ENCODE measurements at regions not wholly inside any gene's neighbourhood (a gene's known extent, or its start where the extent isn't known, plus 50 kb on each side); places are given as distances from the start of the nearest gene placed in this dataset.

- no peak overlapping the region for H3K18ac ChIP-seq (ENCODE audit: low read length)
- no peak overlapping the region for H4K8ac ChIP-seq (ENCODE audit: low read depth, low read length)
- no peak overlapping the region for H3K4me2 ChIP-seq (ENCODE audit: insufficient read depth, low read length, poor library complexity, severe bottlenecking)
- no peak overlapping the region for H3K4ac ChIP-seq (ENCODE audit: low read length)
- H3K27ac ChIP-seq (replicated peaks; ENCODE audit: low read length), result no peak overlapping the region
- H4K91ac ChIP-seq (ENCODE audit: low read depth, low read length, poor library complexity), result no peak overlapping the region
- DNase-seq (ENCODE audit: low spot score), result no peak
- H2BK15ac ChIP-seq (ENCODE audit: low read length), result no peak overlapping the region
- no peak overlapping the region for H3K4me3 ChIP-seq (ENCODE audit: low read length in 2 of 2)
- no peak overlapping the region for H3K23ac ChIP-seq (ENCODE audit: low read depth, low read length, poor library complexity)
- H3K79me1 ChIP-seq (ENCODE audit: low read depth, low read length), result no peaks in the 10 kb centered on the region
- H2AFZ ChIP-seq (ENCODE audit: low read length), result no peak overlapping the region
- no peak overlapping the region for H2BK5ac ChIP-seq (ENCODE audit: low read length)
- no peak overlapping the region for H2BK12ac ChIP-seq (ENCODE audit: low read length)
- no peak overlapping the region for H3K9ac ChIP-seq (ENCODE audit: low read depth, low read length, poor library complexity)
- WGBS, 2 donors (ENCODE audit: extremely low coverage in 2 of 2, insufficient read length in 2 of 2, insufficient replicate concordance in 1 of 2), result no CpG with 5 or more reads among the region's 2 CpGs
- H3K4me1 ChIP-seq (ENCODE audit: control insufficient read depth in 2 of 2, insufficient read depth in 1 of 2, low read depth in 1 of 2, low read length in 2 of 2), result no peaks in the 10 kb centered on the region
- no peak overlapping the region for H3K14ac ChIP-seq (ENCODE audit: low read length)
- no peak overlapping the region for H2AK5ac ChIP-seq (ENCODE audit: low read depth, low read length)
- H3K36me3 ChIP-seq (replicated peaks in 1 of 2; ENCODE audit: control insufficient read depth in 2 of 2, insufficient read depth in 2 of 2, low read length in 2 of 2), result no peaks in the 10 kb centered on the region
- peaks cover 0 to 4% of the 10 kb centered on the region in 2 donors for H3K9me3 ChIP-seq (replicated peaks in 1 of 2; ENCODE audit: control insufficient read depth in 2 of 2, insufficient read depth in 1 of 2, low read depth in 1 of 2, low read length in 2 of 2)
- H3K27me3 ChIP-seq (ENCODE audit: control insufficient read depth in 3 of 3, insufficient read depth in 3 of 3, low read depth in 1 of 3, low read length in 3 of 3), result no peaks in the 10 kb centered on the region
- H2BK120ac ChIP-seq (ENCODE audit: low read depth, low read length), result no peak overlapping the region
These were observed 945.4 kb upstream of the PRMT6 start for GRCh38 chr1:106111044-106111443.

DNA sequence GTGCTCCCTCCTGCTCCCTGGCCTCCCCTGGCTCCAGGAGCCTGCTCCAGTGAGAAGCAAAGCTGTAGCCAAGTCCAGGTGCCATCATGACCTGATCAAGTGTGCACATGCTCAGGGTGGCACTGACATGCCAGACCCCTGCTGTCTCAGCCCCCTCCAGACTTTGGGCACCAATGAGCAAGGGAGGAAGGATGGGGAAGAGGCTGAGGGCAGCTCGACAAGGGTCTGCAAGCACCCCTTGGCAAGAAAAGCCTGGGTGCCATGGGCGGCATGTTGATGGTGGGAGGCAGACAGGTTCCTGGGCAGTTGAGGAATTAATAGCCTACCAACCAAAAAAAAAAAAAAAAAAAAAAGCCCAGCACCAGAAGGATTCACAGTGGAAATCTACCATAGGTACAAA lies 942.6 kb upstream of the PRMT6 start:
- WGBS, 2 donors (ENCODE audit: extremely low coverage in 2 of 2, insufficient read length in 2 of 2, insufficient replicate concordance in 1 of 2), result no CpG with 5 or more reads among the region's 2 CpGs
- Histone ChIP-seq H3K23ac (ENCODE audit: low read depth, low read length, poor library complexity) (no peak overlapping the region), H3K9ac (ENCODE audit: low read depth, low read length, poor library complexity) (peak overlapping the region; percentile 21)

DNA sequence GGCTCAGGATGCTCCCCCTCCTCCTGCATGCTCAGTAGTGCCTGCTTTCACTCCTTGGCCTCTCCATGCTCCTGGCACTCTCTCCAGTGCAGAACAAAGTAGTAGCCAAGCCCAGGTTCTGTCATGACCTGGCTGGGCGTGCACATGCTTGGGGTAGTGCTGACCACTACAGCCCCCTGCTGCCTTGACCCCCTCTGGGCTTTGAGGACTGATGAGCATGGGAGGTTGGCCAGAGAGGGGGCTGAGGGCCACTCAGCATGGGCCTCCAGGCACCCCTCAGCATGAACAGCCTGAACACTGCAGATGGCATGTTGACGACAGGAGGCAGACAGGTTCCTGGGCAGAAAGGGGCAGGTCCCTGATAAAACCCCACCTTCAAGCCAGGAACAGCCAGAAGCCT lies 935.7 kb upstream of the PRMT6 start:
- DNase-seq (ENCODE audit: low spot score), result no peak
- H3K79me1 ChIP-seq (ENCODE audit: low read depth, low read length), result no peaks in the 10 kb centered on the region
- H2BK120ac ChIP-seq (ENCODE audit: low read depth, low read length), result no peak overlapping the region
- no peaks in the 10 kb centered on the region for H3K27me3 ChIP-seq (ENCODE audit: control insufficient read depth in 3 of 3, insufficient read depth in 3 of 3, low read depth in 1 of 3, low read length in 3 of 3)
- no peak overlapping the region for H4K91ac ChIP-seq (ENCODE audit: low read depth, low read length, poor library complexity)
- no peak overlapping the region for H2BK5ac ChIP-seq (ENCODE audit: low read length)
- peaks cover 4 to 9% of the 10 kb centered on the region in 2 donors for H3K9me3 ChIP-seq (replicated peaks in 1 of 2; ENCODE audit: control insufficient read depth in 2 of 2, insufficient read depth in 1 of 2, low read depth in 1 of 2, low read length in 2 of 2)
- H3K4me1 ChIP-seq (ENCODE audit: control insufficient read depth in 2 of 2, insufficient read depth in 1 of 2, low read depth in 1 of 2, low read length in 2 of 2), result no peaks in the 10 kb centered on the region
- no peak overlapping the region for H3K14ac ChIP-seq (ENCODE audit: low read length)
- peak overlapping the region in 1 of 2 donors; percentile 58 for H3K4me3 ChIP-seq (ENCODE audit: low read length in 2 of 2)
- H2AK5ac ChIP-seq (ENCODE audit: low read depth, low read length), result no peak overlapping the region
- H2BK12ac ChIP-seq (ENCODE audit: low read length), result no peak overlapping the region
- WGBS, 2 donors (ENCODE audit: extremely low coverage in 2 of 2, insufficient read length in 2 of 2, insufficient replicate concordance in 1 of 2), result no CpG with 5 or more reads among the region's 2 CpGs
- no peak overlapping the region for H3K4me2 ChIP-seq (ENCODE audit: insufficient read depth, low read length, poor library complexity, severe bottlenecking)
- no peaks in the 10 kb centered on the region for H3K36me3 ChIP-seq (replicated peaks in 1 of 2; ENCODE audit: control insufficient read depth in 2 of 2, insufficient read depth in 2 of 2, low read length in 2 of 2)
- H3K9ac ChIP-seq (ENCODE audit: low read depth, low read length, poor library complexity), result no peak overlapping the region
- no peak overlapping the region for H3K27ac ChIP-seq (replicated peaks; ENCODE audit: low read length)
- H3K23ac ChIP-seq (ENCODE audit: low read depth, low read length, poor library complexity), result no peak overlapping the region
- no peak overlapping the region for H2BK15ac ChIP-seq (ENCODE audit: low read length)
- no peak overlapping the region for H3K4ac ChIP-seq (ENCODE audit: low read length)
- H3K18ac ChIP-seq (ENCODE audit: low read length), result peak overlapping the region; percentile 35
- H4K8ac ChIP-seq (ENCODE audit: low read depth, low read length), result no peak overlapping the region
- H2AFZ ChIP-seq (ENCODE audit: low read length), result no peak overlapping the region

More for the DNA sequence above, 942.6 kb upstream of the PRMT6 start:
- Histone ChIP-seq H2BK12ac (ENCODE audit: low read length) (no peak overlapping the region), H3K36me3 (replicated peaks in 1 of 2; ENCODE audit: control insufficient read depth in 2 of 2, insufficient read depth in 2 of 2, low read length in 2 of 2) (no peaks in the 10 kb centered on the region), H3K14ac (ENCODE audit: low read length) (peak overlapping the region; percentile 94), H3K4ac (ENCODE audit: low read length) (no peak overlapping the region), H3K18ac (ENCODE audit: low read length) (peak overlapping the region; percentile 28), H2AFZ (ENCODE audit: low read length) (no peak overlapping the region), H3K4me1 (ENCODE audit: control insufficient read depth in 2 of 2, insufficient read depth in 1 of 2, low read depth in 1 of 2, low read length in 2 of 2) (no peaks in the 10 kb centered on the region), H3K27ac (replicated peaks; ENCODE audit: low read length) (no peak overlapping the region), H4K8ac (ENCODE audit: low read depth, low read length) (peak overlapping the region; percentile 43), H2BK5ac (ENCODE audit: low read length) (no peak overlapping the region), H4K91ac (ENCODE audit: low read depth, low read length, poor library complexity) (no peak overlapping the region), H3K4me3 (ENCODE audit: low read length in 2 of 2) (no peak overlapping the region), H3K27me3 (ENCODE audit: control insufficient read depth in 3 of 3, insufficient read depth in 3 of 3, low read depth in 1 of 3, low read length in 3 of 3) (no peaks in the 10 kb centered on the region), H2BK120ac (ENCODE audit: low read depth, low read length) (no peak overlapping the region), H3K79me1 (ENCODE audit: low read depth, low read length) (no peaks in the 10 kb centered on the region), H2BK15ac (ENCODE audit: low read length) (no peak overlapping the region), H3K4me2 (ENCODE audit: insufficient read depth, low read length, poor library complexity, severe bottlenecking) (no peak overlapping the region), H2AK5ac (ENCODE audit: low read depth, low read length) (no peak overlapping the region), H3K9me3 (replicated peaks in 1 of 2; ENCODE audit: control insufficient read depth in 2 of 2, insufficient read depth in 1 of 2, low read depth in 1 of 2, low read length in 2 of 2) (peaks cover 0 to 4% of the 10 kb centered on the region in 2 donors)
- no peak for DNase-seq (ENCODE audit: low spot score)

DNA sequence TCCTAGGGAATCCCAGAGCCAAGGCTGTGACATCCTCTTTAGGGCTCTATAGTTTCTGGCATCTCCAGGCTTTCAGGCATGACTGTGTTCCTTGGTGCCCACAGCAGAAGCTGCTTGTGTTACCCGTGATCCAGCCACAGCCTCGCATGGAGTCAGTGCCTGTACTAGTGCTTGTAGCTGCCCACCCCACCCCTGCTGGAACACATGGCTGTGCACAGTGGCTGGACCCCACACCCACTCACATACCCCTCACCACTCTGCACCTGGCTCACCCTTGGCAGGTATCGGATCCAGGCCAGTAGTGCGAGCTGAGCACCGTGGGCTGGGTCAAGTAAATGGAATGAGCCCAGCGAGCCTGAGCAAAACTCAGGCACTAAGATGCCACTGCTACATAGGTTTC lies 934.7 kb upstream of the PRMT6 start:
- Histone ChIP-seq H3K4me1 (ENCODE audit: control insufficient read depth in 2 of 2, insufficient read depth in 1 of 2, low read depth in 1 of 2, low read length in 2 of 2) (no peaks in the 10 kb centered on the region), H2BK12ac (ENCODE audit: low read length) (no peak overlapping the region), H4K8ac (ENCODE audit: low read depth, low read length) (no peak overlapping the region), H3K36me3 (replicated peaks in 1 of 2; ENCODE audit: control insufficient read depth in 2 of 2, insufficient read depth in 2 of 2, low read length in 2 of 2) (no peaks in the 10 kb centered on the region), H3K27me3 (ENCODE audit: control insufficient read depth in 3 of 3, insufficient read depth in 3 of 3, low read depth in 1 of 3, low read length in 3 of 3) (no peaks in the 10 kb centered on the region), H3K9me3 (replicated peaks in 1 of 2; ENCODE audit: control insufficient read depth in 2 of 2, insufficient read depth in 1 of 2, low read depth in 1 of 2, low read length in 2 of 2) (peaks cover 4 to 9% of the 10 kb centered on the region in 2 donors), H2BK5ac (ENCODE audit: low read length) (no peak overlapping the region), H2AFZ (ENCODE audit: low read length) (no peak overlapping the region), H2BK15ac (ENCODE audit: low read length) (no peak overlapping the region), H3K18ac (ENCODE audit: low read length) (no peak overlapping the region), H2AK5ac (ENCODE audit: low read depth, low read length) (no peak overlapping the region), H3K23ac (ENCODE audit: low read depth, low read length, poor library complexity) (no peak overlapping the region), H2BK120ac (ENCODE audit: low read depth, low read length) (no peak overlapping the region), H3K4me3 (ENCODE audit: low read length in 2 of 2) (no peak overlapping the region), H3K79me1 (ENCODE audit: low read depth, low read length) (no peaks in the 10 kb centered on the region), H3K27ac (replicated peaks; ENCODE audit: low read length) (no peak overlapping the region), H3K14ac (ENCODE audit: low read length) (no peak overlapping the region), H3K9ac (ENCODE audit: low read depth, low read length, poor library complexity) (no peak overlapping the region), H3K4ac (ENCODE audit: low read length) (no peak overlapping the region), H3K4me2 (ENCODE audit: insufficient read depth, low read length, poor library complexity, severe bottlenecking) (no peak overlapping the region), H4K91ac (ENCODE audit: low read depth, low read length, poor library complexity) (no peak overlapping the region)
- WGBS, 2 donors (ENCODE audit: extremely low coverage in 2 of 2, insufficient read length in 2 of 2, insufficient replicate concordance in 1 of 2), result no CpG with 5 or more reads among the region's 6 CpGs
- no peak for DNase-seq (ENCODE audit: low spot score)
